ENCODE measurements at regions not wholly inside any gene's neighbourhood (a gene's known extent, or its start where the extent isn't known, plus 50 kb on each side); places are given as distances from the start of the nearest gene placed in this dataset.

DNA sequence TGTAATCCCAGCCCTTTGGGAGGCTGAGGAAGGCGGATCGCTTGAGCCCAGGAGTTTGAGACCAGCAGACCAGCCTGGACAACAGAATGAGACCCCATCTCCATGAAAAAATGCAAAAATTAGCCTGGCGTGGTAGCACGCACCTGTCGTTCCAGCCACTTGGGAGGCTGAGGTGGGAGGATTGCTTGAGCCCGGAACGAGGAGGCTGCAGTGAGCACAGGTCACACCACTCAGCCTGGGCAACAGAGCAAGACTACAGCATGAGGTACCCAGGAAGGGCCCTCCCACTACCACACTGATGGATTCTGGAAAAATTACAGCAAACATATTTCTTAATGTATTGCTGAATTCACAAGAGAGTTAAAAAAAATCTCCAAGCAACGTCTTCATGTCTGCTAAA, 56.3 kb upstream of the HPCAL1 start:
- Histone ChIP-seq H3K9me3 (ENCODE audit: insufficient read depth, low read length) (peaks cover 5% of the 10 kb centered on the region; the same call in 1 of the 2 replicates), H3K4me2 (ENCODE audit: low read length) (no peak overlapping the region), H3K27ac (ENCODE audit: low read length) (no peak overlapping the region), H3K27me3 (ENCODE audit: low read depth, low read length) (peaks cover 12% of the 10 kb centered on the region), H3K4me3 (ENCODE audit: low read length) (no peak overlapping the region), H4K20me1 (ENCODE audit: insufficient read depth, low read length) (no peaks in the 10 kb centered on the region), H3K9ac (ENCODE audit: low read length) (no peak overlapping the region), H3K79me2 (ENCODE audit: low read length) (no peaks in the 10 kb centered on the region), H3K36me3 (replicated peaks; ENCODE audit: low read depth, low read length) (no peaks in the 10 kb centered on the region), H2AFZ (ENCODE audit: low read depth, low read length) (no peak overlapping the region), H3K4me1 (ENCODE audit: low read length) (peaks cover 6% of the 10 kb centered on the region; the same call in 1 of the 2 replicates)
- no peak for TF ChIP-seq EZH2phosphoT487 (IDR thresholded peaks at IDR 0.05; ENCODE audit: low read depth)
- TF ChIP-seq, protein P1, sequence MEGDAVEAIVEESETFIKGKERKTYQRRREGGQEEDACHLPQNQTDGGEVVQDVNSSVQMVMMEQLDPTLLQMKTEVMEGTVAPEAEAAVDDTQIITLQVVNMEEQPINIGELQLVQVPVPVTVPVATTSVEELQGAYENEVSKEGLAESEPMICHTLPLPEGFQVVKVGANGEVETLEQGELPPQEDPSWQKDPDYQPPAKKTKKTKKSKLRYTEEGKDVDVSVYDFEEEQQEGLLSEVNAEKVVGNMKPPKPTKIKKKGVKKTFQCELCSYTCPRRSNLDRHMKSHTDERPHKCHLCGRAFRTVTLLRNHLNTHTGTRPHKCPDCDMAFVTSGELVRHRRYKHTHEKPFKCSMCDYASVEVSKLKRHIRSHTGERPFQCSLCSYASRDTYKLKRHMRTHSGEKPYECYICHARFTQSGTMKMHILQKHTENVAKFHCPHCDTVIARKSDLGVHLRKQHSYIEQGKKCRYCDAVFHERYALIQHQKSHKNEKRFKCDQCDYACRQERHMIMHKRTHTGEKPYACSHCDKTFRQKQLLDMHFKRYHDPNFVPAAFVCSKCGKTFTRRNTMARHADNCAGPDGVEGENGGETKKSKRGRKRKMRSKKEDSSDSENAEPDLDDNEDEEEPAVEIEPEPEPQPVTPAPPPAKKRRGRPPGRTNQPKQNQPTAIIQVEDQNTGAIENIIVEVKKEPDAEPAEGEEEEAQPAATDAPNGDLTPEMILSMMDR (IDR thresholded peaks at IDR 0.05; ENCODE audit: low read depth, low read length), result no peak

DNA sequence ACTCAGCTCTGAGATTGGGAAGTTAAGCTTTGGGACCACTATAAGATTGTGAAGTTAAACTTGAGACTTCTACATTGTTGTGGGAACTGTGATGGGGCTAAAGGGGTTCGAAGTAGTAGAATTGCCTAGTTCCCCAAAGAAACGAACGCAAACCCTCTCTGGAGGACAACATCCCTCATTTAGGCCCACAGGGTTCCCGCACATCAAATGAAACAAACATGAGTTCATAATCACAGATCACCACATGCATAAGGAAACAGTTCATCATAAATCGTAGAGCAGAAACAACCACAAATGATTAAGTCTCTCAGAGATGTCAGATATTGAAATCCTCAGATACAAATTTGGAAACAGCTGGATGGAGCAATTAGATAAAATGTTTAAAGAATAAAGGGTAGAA, 55.9 kb upstream of the HPCAL1 start:
- Histone ChIP-seq H3K36me3 (replicated peaks; ENCODE audit: low read depth, low read length) (no peaks in the 10 kb centered on the region), H3K4me3 (ENCODE audit: low read length) (no peak overlapping the region), H3K4me1 (ENCODE audit: low read length) (peaks cover 6% of the 10 kb centered on the region; the same call in 1 of the 2 replicates), H3K79me2 (ENCODE audit: low read length) (no peaks in the 10 kb centered on the region), H3K27ac (ENCODE audit: low read length) (no peak overlapping the region), H4K20me1 (ENCODE audit: insufficient read depth, low read length) (no peaks in the 10 kb centered on the region), H3K9ac (ENCODE audit: low read length) (no peak overlapping the region), H2AFZ (ENCODE audit: low read depth, low read length) (no peak overlapping the region), H3K27me3 (ENCODE audit: low read depth, low read length) (peaks cover 12% of the 10 kb centered on the region), H3K4me2 (ENCODE audit: low read length) (no peak overlapping the region), H3K9me3 (ENCODE audit: insufficient read depth, low read length) (peaks cover 5% of the 10 kb centered on the region; the same call in 1 of the 2 replicates)
- no peak for TF ChIP-seq EZH2phosphoT487 (IDR thresholded peaks at IDR 0.05; ENCODE audit: low read depth)
- TF ChIP-seq, protein P1 (IDR thresholded peaks at IDR 0.05; ENCODE audit: low read depth, low read length), result no peak

DNA sequence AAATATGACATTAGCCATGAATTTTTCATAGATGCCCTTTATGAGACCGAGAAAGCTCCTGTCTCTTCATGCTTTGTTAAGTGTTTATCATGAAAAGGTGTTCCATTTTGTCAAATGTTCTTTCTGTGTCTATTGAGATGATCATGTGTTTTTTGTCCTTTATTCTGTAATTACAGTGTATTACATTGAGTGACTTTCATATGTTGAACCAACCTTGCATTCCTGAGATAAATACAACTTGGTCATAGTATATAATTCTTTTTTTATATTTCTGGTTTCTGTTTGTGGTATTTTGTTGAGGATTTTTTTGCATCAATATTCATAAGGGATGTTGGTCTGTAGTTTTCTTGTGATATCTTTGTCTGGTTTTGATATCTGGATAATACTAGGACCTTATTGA, 52.9 kb upstream of the HPCAL1 start:
- no peak overlapping the region for H3K4me3 ChIP-seq (ENCODE audit: low read length)
- no peaks in the 10 kb centered on the region for H4K20me1 ChIP-seq (ENCODE audit: insufficient read depth, low read length)
- H3K9ac ChIP-seq (ENCODE audit: low read length), result no peak overlapping the region
- H3K36me3 ChIP-seq (replicated peaks; ENCODE audit: low read depth, low read length), result no peaks in the 10 kb centered on the region
- no peaks in the 10 kb centered on the region for H3K79me2 ChIP-seq (ENCODE audit: low read length)
- H3K4me1 ChIP-seq (ENCODE audit: low read length), result peaks cover 6% of the 10 kb centered on the region; the same call in 1 of the 2 replicates
- H2AFZ ChIP-seq (ENCODE audit: low read depth, low read length), result no peak overlapping the region
- H3K27ac ChIP-seq (ENCODE audit: low read length), result no peak overlapping the region
- no peak for TF ChIP-seq EZH2phosphoT487 (IDR thresholded peaks at IDR 0.05; ENCODE audit: low read depth)
- TF ChIP-seq, protein P1 (IDR thresholded peaks at IDR 0.05; ENCODE audit: low read depth, low read length), result no peak
- peaks cover 5% of the 10 kb centered on the region; the same call in 1 of the 2 replicates for H3K9me3 ChIP-seq (ENCODE audit: insufficient read depth, low read length)
- H3K4me2 ChIP-seq (ENCODE audit: low read length), result no peak overlapping the region
- H3K27me3 ChIP-seq (ENCODE audit: low read depth, low read length), result peaks cover 12% of the 10 kb centered on the region

DNA sequence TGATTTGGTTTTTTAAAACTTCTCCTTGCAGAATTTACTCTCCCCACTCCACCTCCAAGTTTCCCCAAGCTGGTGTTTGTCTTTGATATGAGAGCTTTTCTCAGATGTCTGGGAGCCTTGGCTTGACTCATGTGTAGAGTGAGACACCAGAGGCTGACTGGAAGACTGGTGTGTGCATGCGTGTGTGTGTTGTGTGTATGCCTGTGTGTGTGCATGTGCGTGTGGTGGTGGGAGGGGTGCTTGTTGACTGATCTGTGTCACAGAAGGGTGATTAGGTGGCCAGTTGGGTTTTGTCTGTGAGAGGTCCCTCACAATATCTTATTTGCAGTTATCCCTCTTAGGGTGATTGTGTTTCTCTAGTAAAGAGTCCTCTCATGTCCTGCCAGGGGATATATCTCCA, 50.5 kb upstream of the HPCAL1 start:
- Histone ChIP-seq H3K4me1 (ENCODE audit: low read length) (no peaks in the 10 kb centered on the region), H3K4me2 (ENCODE audit: low read length) (no peak overlapping the region), H4K20me1 (ENCODE audit: insufficient read depth, low read length) (no peaks in the 10 kb centered on the region), H3K27ac (ENCODE audit: low read length) (no peak overlapping the region), H3K4me3 (ENCODE audit: low read length) (no peak overlapping the region), H3K27me3 (ENCODE audit: low read depth, low read length) (peaks cover 5% of the 10 kb centered on the region), H3K9ac (ENCODE audit: low read length) (no peak overlapping the region), H3K9me3 (ENCODE audit: insufficient read depth, low read length) (peaks cover 5% of the 10 kb centered on the region; the same call in 1 of the 2 replicates), H3K79me2 (ENCODE audit: low read length) (no peaks in the 10 kb centered on the region), H3K36me3 (replicated peaks; ENCODE audit: low read depth, low read length) (no peaks in the 10 kb centered on the region), H2AFZ (ENCODE audit: low read depth, low read length) (no peak overlapping the region)
- TF ChIP-seq, protein P1 (IDR thresholded peaks at IDR 0.05; ENCODE audit: low read depth, low read length), result no peak
- TF ChIP-seq EZH2phosphoT487 (IDR thresholded peaks at IDR 0.05; ENCODE audit: low read depth), result no peak

Data from OCI-LY3 (cell line).